ENCODE measurements at regions not wholly inside any gene's neighbourhood (a gene's known extent, or its start where the extent isn't known, plus 50 kb on each side); places are given as distances from the start of the nearest gene placed in this dataset.

DNA sequence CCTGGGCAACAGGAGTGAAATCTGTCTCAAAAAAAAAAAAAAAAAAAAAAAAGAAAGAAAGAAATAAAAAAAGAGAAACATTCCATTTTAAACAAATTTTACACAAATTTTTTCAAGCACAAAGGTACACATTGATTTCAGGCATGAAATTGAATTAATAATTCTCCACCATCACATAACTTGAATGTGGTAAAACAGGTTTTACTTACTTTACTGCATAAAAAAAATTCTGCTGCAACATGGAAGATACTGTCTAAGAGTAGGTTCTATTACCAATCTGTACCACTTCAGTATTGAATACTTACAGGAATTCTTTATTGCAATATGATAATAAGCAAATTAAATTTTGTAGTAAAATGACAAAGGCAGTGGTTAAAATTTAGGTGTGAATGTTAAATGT is 271.6 kb upstream of the ARSJ start:
- TF ChIP-seq POLR2A (IDR thresholded peaks at IDR 0.05), result no peak
- TF ChIP-seq, protein P1, sequence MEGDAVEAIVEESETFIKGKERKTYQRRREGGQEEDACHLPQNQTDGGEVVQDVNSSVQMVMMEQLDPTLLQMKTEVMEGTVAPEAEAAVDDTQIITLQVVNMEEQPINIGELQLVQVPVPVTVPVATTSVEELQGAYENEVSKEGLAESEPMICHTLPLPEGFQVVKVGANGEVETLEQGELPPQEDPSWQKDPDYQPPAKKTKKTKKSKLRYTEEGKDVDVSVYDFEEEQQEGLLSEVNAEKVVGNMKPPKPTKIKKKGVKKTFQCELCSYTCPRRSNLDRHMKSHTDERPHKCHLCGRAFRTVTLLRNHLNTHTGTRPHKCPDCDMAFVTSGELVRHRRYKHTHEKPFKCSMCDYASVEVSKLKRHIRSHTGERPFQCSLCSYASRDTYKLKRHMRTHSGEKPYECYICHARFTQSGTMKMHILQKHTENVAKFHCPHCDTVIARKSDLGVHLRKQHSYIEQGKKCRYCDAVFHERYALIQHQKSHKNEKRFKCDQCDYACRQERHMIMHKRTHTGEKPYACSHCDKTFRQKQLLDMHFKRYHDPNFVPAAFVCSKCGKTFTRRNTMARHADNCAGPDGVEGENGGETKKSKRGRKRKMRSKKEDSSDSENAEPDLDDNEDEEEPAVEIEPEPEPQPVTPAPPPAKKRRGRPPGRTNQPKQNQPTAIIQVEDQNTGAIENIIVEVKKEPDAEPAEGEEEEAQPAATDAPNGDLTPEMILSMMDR (IDR thresholded peaks at IDR 0.05), result no peak
